ENCODE measurements at regions not wholly inside any gene's neighbourhood (a gene's known extent, or its start where the extent isn't known, plus 50 kb on each side); places are given as distances from the start of the nearest gene placed in this dataset.

- Histone ChIP-seq H3K36me3 (ENCODE audit: insufficient read depth, low read length) (no peaks in the 10 kb centered on the region), H3K9me3 (ENCODE audit: low read length) (no peaks in the 10 kb centered on the region), H3K4me1 (ENCODE audit: insufficient read depth, low read length, poor library complexity, severe bottlenecking) (no peaks in the 10 kb centered on the region), H3K9me2 (ENCODE audit: insufficient read depth, low read length) (no peaks in the 10 kb centered on the region), H3K27ac (ENCODE audit: low read depth, low read length, poor library complexity, severe bottlenecking) (no peak overlapping the region), H3K4me3 (ENCODE audit: low read depth, low read length, poor library complexity, severe bottlenecking) (no peak overlapping the region), H3K4me2 (ENCODE audit: low read length) (no peak overlapping the region), H4K20me1 (ENCODE audit: insufficient read depth, low read length) (no peaks in the 10 kb centered on the region), H3K79me2 (ENCODE audit: insufficient read depth, low read depth, low read length) (no peaks in the 10 kb centered on the region), H2AFZ (ENCODE audit: low read length) (no peak overlapping the region)
- no peak for TF ChIP-seq CTCF (conservative IDR thresholded peaks at IDR 0.05; ENCODE audit: low read length)
- TF ChIP-seq EZH2phosphoT487 (IDR thresholded peaks at IDR 0.05; ENCODE audit: borderline replicate concordance, low read depth, low read length), result no peak
- intact Hi-C loops (cut with micrococcal nuclease; ENCODE audit: unreplicated experiment), result no loop called here
- ChIA-PET POLR2A (no interaction called here), CTCF (ENCODE audit: unreplicated experiment) (no interaction called here)
- DNase-seq (ENCODE audit: low spot score), result no peak
- BruUV-seq (replicated peaks), result no TSS peak
Measured at GRCh38 chr2:133658020-133658903, 90.0 kb upstream of the NCKAP5 start.

- Histone ChIP-seq H3K36me3 (ENCODE audit: insufficient read depth, low read length) (no peaks in the 10 kb centered on the region), H3K4me1 (ENCODE audit: insufficient read depth, low read length, poor library complexity, severe bottlenecking) (no peaks in the 10 kb centered on the region), H4K20me1 (ENCODE audit: insufficient read depth, low read length) (no peaks in the 10 kb centered on the region), H3K4me2 (ENCODE audit: low read length) (no peak overlapping the region), H2AFZ (ENCODE audit: low read length) (no peak overlapping the region), H3K4me3 (ENCODE audit: low read depth, low read length, poor library complexity, severe bottlenecking) (no peak overlapping the region), H3K79me2 (ENCODE audit: insufficient read depth, low read depth, low read length) (no peaks in the 10 kb centered on the region), H3K9me2 (ENCODE audit: insufficient read depth, low read length) (no peaks in the 10 kb centered on the region), H3K27ac (ENCODE audit: low read depth, low read length, poor library complexity, severe bottlenecking) (no peak overlapping the region), H3K9me3 (ENCODE audit: low read length) (no peaks in the 10 kb centered on the region)
- ChIA-PET CTCF (ENCODE audit: unreplicated experiment) (no interaction called here), POLR2A (no interaction called here)
- TF ChIP-seq CTCF (conservative IDR thresholded peaks at IDR 0.05; ENCODE audit: low read length), result no peak
- no peak for TF ChIP-seq EZH2phosphoT487 (IDR thresholded peaks at IDR 0.05; ENCODE audit: borderline replicate concordance, low read depth, low read length)
- intact Hi-C loops (cut with micrococcal nuclease; ENCODE audit: unreplicated experiment), result no loop called here
- no TSS peak for BruUV-seq (replicated peaks)
- DNase-seq (ENCODE audit: low spot score), result no peak
Measured at GRCh38 chr2:133660510-133660909, 92.2 kb upstream of the NCKAP5 start.

- ChIA-PET POLR2A (interaction anchor here (0.6 kb wide), 1 partner anchor 570 kb away, joined by 3 read pairs; no protein-coding TSS in a partner anchor), CTCF (ENCODE audit: unreplicated experiment) (no interaction called here)
- TF ChIP-seq EZH2phosphoT487 (IDR thresholded peaks at IDR 0.05; ENCODE audit: borderline replicate concordance, low read depth, low read length), result no peak
- TF ChIP-seq CTCF (conservative IDR thresholded peaks at IDR 0.05; ENCODE audit: low read length), result no peak
- no peak overlapping the region for H3K4me2 ChIP-seq (ENCODE audit: low read length)
- no peaks in the 10 kb centered on the region for H4K20me1 ChIP-seq (ENCODE audit: insufficient read depth, low read length)
- BruUV-seq (replicated peaks), result no TSS peak
- H3K79me2 ChIP-seq (ENCODE audit: insufficient read depth, low read depth, low read length), result no peaks in the 10 kb centered on the region
- no peaks in the 10 kb centered on the region for H3K36me3 ChIP-seq (ENCODE audit: insufficient read depth, low read length)
- no peak overlapping the region for H2AFZ ChIP-seq (ENCODE audit: low read length)
- no peak overlapping the region for H3K27ac ChIP-seq (ENCODE audit: low read depth, low read length, poor library complexity, severe bottlenecking)
- H3K9me2 ChIP-seq (ENCODE audit: insufficient read depth, low read length), result no peaks in the 10 kb centered on the region
- DNase-seq (ENCODE audit: low spot score), result no peak
- intact Hi-C loops (cut with micrococcal nuclease; ENCODE audit: unreplicated experiment), result no loop called here
- H3K4me1 ChIP-seq (ENCODE audit: insufficient read depth, low read length, poor library complexity, severe bottlenecking), result no peaks in the 10 kb centered on the region
- H3K9me3 ChIP-seq (ENCODE audit: low read length), result no peaks in the 10 kb centered on the region
- H3K4me3 ChIP-seq (ENCODE audit: low read depth, low read length, poor library complexity, severe bottlenecking), result no peak overlapping the region
Measured at GRCh38 chr2:133661392-133661791, 93.1 kb upstream of the NCKAP5 start.
